DMS153 (cell line): ENCODE measurements at regions not wholly inside any gene's neighbourhood (a gene's known extent, or its start where the extent isn't known, plus 50 kb on each side); places are given as distances from the start of the nearest gene placed in this dataset.
A peak's percentile ranks its signal among the peaks of the same experiment; 100 is the strongest.
"Not testable (repeated sequence)": the region's sequence is repeated elsewhere in the genome, so short reads cannot be mapped to it uniquely, and the experiment has no call there.

Experiments
- DNase-seq: peaks from one replicate; lab custom pipeline; 2025; lab: John Stamatoyannopoulos, UW

DNA sequence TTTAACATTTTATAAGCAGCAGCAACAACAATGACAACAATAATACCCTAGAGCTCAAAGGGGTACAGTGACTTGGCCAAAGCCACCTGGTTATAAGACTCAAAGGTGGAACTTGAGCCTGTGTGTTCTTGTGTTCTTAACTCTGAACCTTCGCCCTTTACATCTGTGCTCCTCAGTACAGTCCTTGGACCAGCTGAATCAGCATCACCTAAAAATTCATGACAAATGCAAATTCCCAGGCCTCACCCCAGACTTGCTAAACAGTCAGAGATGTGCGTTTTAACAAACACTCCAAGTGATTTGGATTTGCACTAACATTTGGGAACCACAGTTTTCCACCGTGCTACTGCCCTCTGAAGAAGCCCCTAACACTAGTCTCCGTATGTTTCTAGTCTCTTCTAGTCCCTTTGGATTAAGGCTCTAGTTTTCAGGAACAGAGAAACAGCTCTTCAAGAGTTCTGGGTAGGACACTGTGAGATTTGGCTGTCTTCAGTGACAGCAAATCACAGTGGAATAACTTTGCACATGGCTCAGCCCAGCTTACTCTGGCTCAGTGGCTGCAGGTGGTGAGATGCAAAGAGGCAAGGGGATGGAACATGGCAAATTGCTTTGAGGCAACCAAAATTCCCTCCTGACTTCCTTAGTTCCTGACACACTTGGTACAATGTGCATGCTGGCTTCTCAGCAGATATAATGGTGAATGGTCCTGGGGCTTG is 151.0 kb upstream of the CDH11 start:
- no peak for DNase-seq

DNA sequence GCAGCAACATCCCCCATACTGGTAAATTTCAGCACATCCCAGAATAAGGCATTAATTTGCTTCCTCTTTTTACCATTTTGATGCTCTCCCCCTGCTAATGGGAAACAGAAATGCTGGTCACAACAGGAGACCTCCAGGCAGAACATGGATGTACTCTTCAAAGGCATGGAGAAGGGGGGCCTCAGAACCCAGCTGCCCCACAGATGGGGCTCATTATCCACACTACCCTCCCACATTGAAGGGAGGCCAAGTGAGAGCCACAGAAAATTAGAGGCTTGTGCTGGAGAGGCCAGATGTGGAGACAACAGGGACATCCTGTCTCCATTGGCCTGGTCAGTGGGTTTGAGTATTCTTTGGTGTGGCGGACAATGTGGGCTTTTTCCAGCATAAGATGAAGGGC is 150.1 kb upstream of the CDH11 start:
- DNase-seq: no peak

DNA sequence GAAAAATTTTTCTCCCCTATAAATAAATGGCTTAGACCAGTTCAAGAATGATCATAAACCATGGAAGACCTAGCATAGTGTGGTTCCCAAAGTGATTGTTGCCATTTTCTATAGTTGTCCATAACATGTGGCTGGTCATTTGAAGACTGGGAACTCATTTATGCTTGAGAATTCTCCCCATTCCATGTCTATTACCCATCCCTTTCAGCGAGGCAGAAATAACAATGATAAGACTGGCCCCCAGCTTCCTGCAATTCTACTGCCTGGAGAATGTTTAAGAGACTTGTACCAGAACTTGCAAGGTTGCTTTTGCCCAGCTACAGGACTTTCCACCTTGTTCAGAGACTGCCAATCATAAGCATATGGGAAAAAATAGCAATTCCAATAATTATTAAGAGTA is 146.5 kb upstream of the CDH11 start:
- no peak for DNase-seq

DNA sequence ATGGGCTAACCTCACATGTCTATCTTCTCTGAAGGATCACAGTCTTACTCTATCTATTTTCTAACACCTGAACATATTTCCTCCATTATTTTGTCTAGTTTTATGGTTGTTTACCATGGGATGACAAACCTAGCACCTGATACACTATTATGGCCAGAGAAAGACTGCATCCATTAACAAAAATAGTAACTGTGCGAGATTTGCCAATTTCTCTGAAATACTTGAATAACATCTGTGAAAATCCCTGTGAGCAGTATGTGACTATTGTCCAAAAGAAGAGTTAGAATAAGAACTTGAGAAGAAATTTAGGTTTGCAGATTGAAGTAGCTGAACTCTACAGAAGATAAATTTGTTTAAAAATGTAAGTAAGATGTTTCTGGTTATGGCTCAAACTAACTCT is 142.0 kb upstream of the CDH11 start:
- DNase-seq: no peak

DNA sequence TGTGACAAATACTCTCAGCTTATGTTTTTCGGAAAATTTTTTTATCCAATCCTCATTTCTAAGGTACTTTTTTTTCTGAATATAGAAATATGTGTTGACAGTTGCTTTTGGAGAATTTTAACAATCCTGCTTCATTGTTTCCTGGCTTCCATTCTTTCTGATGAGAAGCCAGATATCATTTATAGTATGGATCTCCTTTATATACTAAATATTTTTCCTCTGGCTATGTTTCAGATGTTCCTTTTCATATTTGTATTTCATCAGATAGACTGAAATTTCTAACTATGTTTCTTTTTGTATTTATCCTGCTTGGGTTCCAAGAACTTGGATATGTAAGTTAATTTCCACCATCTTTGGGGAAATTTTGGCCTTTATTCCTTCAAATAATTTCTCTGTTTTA is 138.9 kb upstream of the CDH11 start:
- no peak for DNase-seq

DNA sequence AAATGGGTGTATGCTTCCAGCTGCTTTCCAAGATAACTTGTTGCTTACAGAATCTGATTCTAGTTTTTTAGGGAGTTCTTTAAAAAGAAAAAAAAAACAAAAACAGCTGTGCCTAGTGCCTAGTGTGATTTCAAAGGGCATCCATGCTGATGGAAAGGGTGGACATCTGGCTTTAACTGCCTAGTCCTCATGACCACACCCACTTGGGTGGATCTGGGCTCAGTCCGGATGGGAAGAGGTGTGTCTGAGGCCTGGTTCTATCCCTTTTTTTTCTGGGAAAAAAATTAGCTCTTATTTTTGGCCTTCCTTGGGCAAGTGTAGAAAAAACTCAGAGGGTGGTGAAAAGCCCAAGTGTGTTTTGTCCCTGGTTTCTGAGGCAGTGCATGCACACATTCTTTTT is 132.3 kb upstream of the CDH11 start:
- DNase-seq: no peak

DNA sequence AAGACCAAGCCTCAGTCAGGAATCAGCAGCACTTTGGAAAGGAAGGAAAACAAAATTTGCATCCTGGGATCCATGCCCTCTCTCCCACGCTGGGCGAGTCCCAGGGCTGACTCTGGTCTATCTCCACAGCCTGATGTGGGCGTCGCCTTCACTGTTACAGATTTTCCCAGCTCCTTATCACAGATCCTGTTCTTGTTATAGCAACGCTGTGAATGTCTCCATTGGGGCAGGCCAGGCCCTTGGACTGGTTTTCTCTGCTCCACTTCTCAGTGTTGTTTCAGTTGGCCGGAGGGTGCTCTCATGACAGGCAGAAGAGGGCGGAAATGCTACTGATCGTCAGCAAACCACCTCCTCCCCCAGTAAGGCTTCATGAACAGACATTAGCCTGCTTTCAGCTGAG is 127.9 kb upstream of the CDH11 start:
- DNase-seq: no peak

DNA sequence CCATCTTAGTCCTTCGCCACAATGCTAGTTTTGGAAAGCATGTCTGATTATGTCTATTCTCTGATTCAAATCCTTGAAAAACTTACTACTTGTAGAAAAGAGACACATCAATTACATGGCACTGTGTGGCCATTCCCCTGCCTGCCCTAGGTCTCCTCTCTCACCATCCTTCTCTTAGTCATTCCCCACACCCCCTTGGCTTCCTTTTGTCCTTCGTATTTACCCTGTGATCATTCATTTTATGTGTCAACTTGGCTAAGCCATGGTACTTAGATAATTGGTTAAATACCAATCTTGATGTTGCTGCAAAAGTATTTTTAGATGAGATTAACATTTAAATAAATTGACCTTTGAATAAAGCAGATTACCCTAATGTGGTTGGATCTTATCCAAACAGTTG is 122.9 kb upstream of the CDH11 start:
- peak; percentile 5 for DNase-seq

DNA sequence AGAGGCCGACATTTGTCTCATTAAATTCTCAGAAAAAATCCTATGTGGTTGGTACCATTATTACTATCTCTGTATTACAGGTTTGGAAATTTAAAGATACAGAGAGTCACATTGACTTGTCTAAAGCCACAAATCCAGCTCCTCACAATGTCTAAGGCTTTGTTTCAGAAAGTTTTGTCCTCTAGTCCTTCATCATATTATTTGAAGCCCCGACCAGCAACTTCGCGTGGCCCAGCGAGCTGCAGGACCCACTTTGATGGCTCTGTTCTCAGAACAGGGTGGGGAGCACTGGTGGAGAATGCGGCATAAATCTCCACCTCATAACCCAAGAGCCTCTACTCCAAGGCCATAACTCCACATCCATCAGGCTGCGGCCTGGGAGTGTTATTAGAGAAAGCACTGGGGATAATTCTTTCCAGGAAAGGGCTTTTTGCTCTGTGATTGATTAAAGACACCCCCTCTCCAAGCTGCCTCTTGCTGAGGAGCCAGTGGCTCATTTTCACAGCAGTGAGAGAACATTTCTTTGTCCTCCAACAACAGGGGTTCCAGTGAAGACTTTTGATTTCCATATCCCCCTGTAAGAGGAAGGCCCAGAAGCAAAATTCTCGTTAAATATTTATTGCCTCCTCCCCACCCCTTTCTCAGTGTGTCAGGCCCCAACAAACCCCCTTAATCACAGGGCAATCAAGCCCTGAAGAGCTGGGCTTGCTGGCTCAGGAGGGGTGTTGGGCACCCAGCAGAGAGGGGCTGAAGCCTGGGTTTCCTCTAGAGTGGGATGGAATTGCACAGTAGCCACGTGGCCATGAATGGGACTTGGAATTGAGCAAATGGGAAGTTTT is 113.7 kb upstream of the CDH11 start:
- no peak for DNase-seq

DNA sequence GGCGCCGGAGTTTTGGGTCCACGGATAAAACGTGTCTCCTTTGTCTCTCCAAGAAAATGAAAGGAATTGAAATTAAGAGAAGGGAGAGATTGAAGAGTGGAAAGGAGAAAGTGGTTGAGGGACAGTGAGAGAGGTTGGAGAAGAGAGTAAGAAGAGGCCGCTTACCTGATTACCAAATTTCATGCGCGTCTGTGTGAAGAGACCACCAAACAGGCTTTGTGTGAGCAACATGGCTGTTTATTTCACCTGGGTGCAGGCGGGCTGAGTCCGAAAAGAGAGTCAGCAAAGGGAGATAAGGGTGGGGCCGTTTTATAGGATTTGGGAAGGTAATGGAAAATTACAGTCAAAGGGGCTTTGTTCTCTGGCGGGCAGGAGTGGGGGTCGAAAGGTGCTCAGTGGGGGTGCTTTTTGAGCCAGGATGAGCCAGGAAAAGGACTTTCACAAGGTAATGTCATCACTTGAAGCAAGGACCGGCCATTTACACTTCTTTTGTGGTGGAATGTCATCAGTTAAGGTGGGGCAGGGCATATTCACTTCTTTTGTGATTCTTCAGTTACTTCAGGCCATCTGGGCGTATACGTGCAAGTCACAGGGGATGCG is 113.0 kb upstream of the CDH11 start:
- DNase-seq: not testable (repeated sequence)

DNA sequence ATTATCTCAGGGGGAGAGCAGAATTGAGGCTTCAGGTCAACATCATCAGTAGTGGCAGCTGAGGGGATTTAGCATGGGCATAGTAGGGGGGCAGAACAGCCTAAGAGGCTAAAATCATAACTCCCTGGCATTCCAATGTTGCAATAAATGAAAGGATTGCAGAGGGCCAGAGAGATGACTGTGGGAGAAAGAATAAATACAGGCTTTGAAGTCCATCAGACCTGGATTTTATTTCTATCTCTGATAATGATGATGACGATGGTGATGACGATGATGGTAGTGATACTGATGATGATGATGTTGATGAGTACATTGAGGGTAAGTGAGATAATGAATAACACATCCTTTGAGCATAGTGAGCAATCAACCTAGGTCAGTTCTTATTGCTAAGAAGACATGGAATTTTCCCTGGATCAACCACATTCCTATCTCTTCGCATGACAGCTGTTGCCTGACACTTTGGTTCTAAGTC is 107.4 kb upstream of the CDH11 start:
- no peak for DNase-seq

DNA sequence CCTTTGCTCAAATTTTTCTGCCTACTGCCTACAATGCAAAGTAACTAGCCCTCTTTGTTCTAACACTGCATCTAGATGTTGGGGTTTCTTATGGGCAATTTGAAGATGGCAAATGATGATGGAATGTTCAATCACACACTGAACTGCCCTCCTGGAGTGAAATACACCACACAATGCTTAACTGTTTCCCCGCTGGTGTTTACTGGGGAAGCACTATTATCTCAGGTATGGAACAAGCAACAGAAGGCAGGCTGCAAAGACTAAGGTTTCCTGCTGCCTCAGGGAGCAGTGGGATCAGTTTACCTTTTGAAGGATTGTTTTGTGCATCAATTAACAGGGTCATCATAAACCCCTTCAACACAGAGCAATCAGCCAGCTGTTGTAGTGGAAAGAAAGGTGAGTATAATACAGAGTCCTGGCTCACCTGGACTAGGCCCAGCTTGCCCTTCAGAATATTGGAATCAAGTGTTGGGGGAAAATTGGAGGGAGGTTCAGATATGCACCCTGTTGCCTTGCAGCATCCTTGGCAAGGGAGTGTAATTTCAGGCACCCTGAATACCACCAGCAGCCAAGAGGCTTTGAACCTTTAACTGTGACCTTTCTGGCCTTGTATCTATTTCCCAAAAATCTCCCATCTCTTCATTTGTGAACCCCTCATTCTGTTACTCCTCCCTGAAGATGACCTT is 105.4 kb upstream of the CDH11 start:
- no peak for DNase-seq

DNA sequence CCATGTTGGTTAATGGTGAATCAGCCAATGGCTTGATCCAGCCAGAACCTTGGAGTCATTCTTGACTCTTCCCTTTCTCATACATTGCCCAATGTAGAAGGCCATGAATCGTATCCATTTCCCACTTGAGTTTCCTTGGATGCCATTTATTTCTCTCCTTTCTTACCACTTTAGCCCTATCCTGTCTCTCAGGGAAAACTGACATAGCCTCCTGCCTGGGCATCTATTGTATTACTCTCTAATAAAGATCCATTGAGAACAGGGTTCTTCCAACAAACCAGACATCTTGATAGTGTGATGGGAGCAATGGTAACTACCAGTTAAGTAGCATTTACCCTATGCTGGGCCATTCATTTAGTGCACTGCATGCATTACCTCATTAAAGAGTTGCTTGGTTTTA is 104.2 kb upstream of the CDH11 start:
- no peak for DNase-seq

DNA sequence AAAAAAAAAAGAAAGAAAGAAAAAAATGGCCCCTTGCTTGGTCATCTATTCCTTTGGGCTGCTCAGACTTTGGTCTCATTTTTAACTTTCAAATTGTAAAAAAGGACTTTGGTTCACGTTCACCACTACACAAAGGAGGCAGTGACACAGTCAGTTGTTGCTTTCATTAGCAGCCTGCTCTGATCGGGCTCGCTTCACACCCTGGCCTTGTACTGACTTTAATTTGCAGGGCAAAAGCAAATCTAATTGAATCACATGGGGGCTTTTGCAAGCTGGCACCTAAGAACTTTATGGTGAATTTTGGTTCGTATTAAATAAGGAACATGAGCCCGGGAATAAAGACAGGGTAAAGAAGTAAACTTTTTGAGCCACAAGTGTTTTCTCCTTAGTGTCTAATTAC is 103.6 kb upstream of the CDH11 start:
- no peak for DNase-seq

DNA sequence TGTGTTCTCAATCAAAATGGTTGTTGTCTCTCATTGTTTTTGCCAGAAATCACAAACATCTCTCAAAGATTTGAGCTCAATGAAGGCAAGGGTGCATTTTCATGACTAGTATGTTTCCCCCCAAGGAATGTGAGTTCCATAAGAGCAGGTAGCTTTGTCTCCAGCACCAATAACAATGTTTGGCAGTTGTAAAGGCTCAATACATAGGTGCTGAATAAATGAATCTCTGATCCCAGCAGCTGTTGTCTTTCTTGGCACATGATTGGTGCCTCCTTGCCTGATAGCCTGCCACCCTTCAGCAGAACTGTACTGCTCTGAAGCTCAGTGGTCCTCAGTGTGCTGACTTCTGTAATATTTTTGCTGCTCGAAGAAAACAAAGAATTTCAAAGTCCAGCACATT is 103.1 kb upstream of the CDH11 start:
- DNase-seq: no peak

DNA sequence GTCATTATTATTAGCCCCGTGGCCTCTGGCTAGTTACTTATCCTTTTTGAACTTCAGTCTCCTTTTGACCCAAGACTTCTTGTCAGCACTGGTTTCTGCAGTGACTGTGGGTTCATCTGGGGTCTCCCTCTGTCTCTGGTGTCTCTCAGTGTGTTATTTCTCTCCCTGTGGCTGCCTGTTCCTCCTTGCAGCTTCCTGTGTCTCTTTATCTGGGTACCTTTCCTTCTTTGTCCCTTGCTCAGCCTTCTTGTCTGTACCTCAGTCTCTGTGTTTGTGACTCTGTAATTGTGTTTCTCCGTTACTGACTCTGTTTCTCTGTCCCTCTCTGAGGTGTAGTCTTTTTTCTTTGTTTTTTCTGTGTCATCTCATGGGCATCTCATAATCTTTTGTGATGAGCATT is 102.6 kb upstream of the CDH11 start:
- no peak for DNase-seq

DNA sequence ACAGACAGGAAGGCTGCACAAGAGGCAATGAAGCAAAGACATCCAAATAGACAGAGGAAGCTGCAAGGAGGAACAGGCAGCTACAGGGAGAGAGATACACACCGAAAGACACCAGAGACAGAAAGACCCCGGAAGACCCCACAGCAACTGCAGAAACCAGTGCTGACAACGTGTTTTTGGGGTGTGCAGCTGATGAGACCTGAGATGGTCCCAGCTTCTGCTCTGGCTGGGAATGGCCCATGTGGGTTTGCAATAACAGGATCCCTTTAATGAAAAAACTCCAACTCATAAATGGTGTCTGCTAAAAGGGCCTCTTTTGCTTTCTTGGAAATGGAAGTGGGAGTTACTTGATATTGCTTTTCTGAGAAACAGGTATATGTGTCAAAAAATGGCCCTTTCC is 101.5 kb upstream of the CDH11 start:
- no peak for DNase-seq

DNA sequence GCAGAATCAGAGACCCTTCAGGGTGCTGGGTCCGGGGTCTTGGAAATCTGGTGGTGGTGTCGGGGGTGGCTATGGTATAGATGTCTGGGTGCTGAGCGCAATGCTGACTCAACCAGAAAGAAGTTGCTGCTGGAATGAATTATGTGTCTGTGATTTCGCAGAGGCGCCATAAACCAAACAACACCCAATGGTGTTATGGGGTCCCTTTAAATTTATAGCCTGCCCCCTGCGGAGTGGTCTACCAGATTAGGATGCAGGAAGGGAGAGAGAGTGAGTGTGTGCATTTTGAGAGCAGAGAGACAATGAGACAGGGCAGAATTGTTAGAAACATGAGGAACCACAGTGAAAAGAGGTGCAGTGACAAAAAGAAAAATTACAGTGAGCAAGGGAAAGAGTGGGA is 100.7 kb upstream of the CDH11 start:
- no peak for DNase-seq

DNA sequence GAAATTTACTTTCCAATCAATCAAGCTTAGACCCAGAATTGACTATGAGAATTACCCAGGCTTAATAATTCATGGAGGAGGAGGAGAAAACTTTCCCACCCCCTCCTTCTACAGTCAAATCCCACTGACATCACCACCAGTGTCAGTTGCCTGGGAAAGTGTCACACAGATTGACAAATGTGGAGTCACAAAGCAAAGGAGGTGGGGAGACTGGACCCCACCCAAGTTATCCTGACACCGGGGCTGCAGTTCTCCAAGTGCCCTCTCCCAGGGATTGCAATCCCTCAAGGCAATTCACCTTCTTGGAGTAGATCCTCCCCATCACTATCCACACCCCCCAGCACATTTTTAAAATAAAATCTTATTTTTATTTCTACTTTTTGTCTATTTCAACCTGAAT is 100.2 kb upstream of the CDH11 start:
- DNase-seq: no peak

DNA sequence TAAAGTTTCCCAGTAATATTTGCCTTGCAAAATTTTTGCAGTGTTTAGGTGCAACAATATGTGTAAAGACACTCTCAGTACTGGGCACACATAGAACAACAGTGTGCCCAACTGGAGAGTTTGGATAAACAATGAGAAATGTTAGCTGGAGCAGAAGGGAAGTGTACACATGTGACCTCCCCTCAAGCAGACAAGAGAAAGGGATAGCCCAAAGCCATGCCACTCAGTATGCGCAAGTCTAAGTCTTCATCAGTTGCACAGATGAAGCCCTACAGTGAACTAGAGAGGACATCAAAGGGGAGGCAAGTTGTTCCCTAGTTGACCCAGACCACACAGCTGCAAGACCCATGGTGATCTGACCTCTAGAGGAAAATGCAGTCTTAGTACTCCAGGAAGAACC is 97.9 kb upstream of the CDH11 start:
- DNase-seq: no peak

DNA sequence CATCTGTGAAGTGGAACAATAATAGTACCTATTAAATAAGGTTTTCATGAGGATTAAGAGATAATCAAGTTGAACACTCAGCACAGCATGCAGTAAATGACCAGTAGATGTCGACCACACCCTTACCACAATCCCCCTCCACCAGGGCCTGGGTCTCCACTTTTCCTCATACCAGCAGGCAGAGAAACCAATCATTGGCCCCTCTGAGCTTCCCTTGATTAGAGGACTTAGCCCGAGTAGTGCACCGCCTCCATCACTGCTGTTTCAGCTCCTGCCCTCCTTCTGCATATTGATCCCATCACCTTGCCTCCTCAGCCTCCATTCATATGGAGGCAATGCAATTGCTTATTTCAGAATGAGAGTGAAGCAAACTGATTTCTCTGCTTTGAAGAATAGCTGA is 96.5 kb upstream of the CDH11 start:
- no peak for DNase-seq

DNA sequence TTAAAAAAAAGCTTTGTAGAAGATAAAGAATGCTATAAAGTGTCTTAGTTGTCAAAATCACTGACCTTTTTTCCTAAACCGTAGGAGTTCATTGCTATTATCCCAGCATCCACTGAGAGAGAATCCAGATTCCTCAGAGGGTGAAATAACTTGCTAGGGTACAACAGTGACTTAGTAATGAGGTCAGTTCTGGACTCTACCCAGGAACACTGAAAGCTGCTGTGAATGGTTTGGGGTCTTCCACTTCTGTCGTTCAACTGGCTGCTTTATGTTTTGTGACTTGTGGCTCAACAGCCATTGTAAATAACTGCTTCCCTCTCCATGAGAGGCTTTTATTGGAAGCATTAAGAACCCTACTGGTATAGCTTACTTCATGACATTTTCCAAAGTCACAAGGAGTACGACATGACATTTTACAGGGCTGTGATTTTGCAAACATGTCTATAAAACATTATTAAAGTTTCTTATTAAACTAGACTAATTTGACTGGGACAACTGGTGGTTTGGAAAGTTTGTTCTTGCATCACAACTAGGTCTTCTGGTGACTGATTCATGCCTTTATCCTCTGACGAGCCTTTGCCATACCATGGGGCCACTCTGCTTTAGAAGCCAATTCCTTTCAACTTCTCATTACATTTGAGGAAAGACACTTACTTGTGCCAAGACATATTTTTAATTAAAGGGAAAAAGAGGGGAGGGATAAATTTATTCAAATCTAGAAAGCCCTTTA is 92.2 kb upstream of the CDH11 start:
- DNase-seq: no peak
